ENCODE measurements at regions not wholly inside any gene's neighbourhood (a gene's known extent, or its start where the extent isn't known, plus 50 kb on each side); places are given as distances from the start of the nearest gene placed in this dataset.

GRCh38 chr20:57095426-57095825, 171.0 kb downstream of the BMP7 start:
- TF ChIP-seq EZH2 (IDR thresholded peaks at IDR 0.05; ENCODE audit: borderline replicate concordance, insufficient read depth, low read length, poor library complexity, severe bottlenecking) (no peak), EP300 (conservative IDR thresholded peaks at IDR 0.05; ENCODE audit: poor library complexity, severe bottlenecking) (no peak), CTCF (IDR thresholded peaks at IDR 0.05; ENCODE audit: poor library complexity, severe bottlenecking) (no peak), POLR2AphosphoS5 (IDR thresholded peaks at IDR 0.05) (no peak)
